ENCODE measurements at regions not wholly inside any gene's neighbourhood (a gene's known extent, or its start where the extent isn't known, plus 50 kb on each side); places are given as distances from the start of the nearest gene placed in this dataset.
A peak's percentile ranks its signal among the peaks of the same experiment; 100 is the strongest.
"Not testable (repeated sequence)": the region's sequence is repeated elsewhere in the genome, so short reads cannot be mapped to it uniquely, and the experiment has no call there.

GRCh38 chr15:23869396-23869795 lies 182.3 kb upstream of the NDN start:
- TF ChIP-seq CTCF (IDR thresholded peaks at IDR 0.05) = no peak
- Histone ChIP-seq H3K4me1 (no peaks in the 10 kb centered on the region), H3K9ac (ENCODE audit: low read depth in 2 of 2, low read length in 2 of 2) (no peak overlapping the region), H3K27ac (no peak overlapping the region), H3K36me3 (no peaks in the 10 kb centered on the region), H3K9me3 (no peaks in the 10 kb centered on the region), H3K27me3 (no peaks in the 10 kb centered on the region), H3K4me3 (no peak overlapping the region)
- intact Hi-C loops (cut with DNase I) = loop anchor here (5.0 kb wide), 1 partner anchor 227 kb away; no protein-coding TSS in a partner anchor
- peak; percentile 43 for DNase-seq

- H3K27ac ChIP-seq; H3K27me3 ChIP-seq; H3K36me3 ChIP-seq; H3K9me3 ChIP-seq; H3K4me3 ChIP-seq; H3K4me1 ChIP-seq; DNase-seq; intact Hi-C loops (cut with DNase I); H3K9ac ChIP-seq (ENCODE audit: low read depth in 2 of 2, low read length in 2 of 2): not testable (repeated sequence)
Measured at GRCh38 chr15:23873613-23874012, 186.5 kb upstream of the NDN start.

- Histone ChIP-seq H3K27ac (no peak overlapping the region), H3K9me3 (no peaks in the 10 kb centered on the region), H3K4me1 (no peaks in the 10 kb centered on the region), H3K27me3 (no peaks in the 10 kb centered on the region), H3K36me3 (no peaks in the 10 kb centered on the region), H3K9ac (ENCODE audit: low read depth in 2 of 2, low read length in 2 of 2) (no peak overlapping the region), H3K4me3 (no peak overlapping the region)
- DNase-seq = peak; percentile 58
- peak; percentile 51 for TF ChIP-seq CTCF (IDR thresholded peaks at IDR 0.05)
- intact Hi-C loops (cut with DNase I) = no loop called here
Measured at GRCh38 chr15:23877502-23878412, 190.7 kb upstream of the NDN start.

- H3K36me3 ChIP-seq = no peaks in the 10 kb centered on the region
- no peaks in the 10 kb centered on the region for H3K4me1 ChIP-seq
- DNase-seq = no peak
- H3K9me3 ChIP-seq = no peaks in the 10 kb centered on the region
- no peaks in the 10 kb centered on the region for H3K27me3 ChIP-seq
- no peak overlapping the region for H3K4me3 ChIP-seq
- no peak overlapping the region for H3K9ac ChIP-seq (ENCODE audit: low read depth in 2 of 2, low read length in 2 of 2)
- intact Hi-C loops (cut with DNase I) = no loop called here
- TF ChIP-seq CTCF (IDR thresholded peaks at IDR 0.05) = no peak
- no peak overlapping the region for H3K27ac ChIP-seq
Measured at GRCh38 chr15:23881291-23881690, 194.2 kb upstream of the NDN start.

GRCh38 chr15:23890218-23890617 lies 203.1 kb upstream of the NDN start:
- no peaks in the 10 kb centered on the region for H3K9me3 ChIP-seq
- no peaks in the 10 kb centered on the region for H3K4me1 ChIP-seq
- intact Hi-C loops (cut with DNase I) = no loop called here
- no peak overlapping the region for H3K4me3 ChIP-seq
- H3K9ac ChIP-seq (ENCODE audit: low read depth in 2 of 2, low read length in 2 of 2) = no peak overlapping the region
- no peaks in the 10 kb centered on the region for H3K36me3 ChIP-seq
- TF ChIP-seq CTCF (IDR thresholded peaks at IDR 0.05) = no peak
- no peaks in the 10 kb centered on the region for H3K27me3 ChIP-seq
- H3K27ac ChIP-seq = no peak overlapping the region
- no peak for DNase-seq

GRCh38 chr15:23897091-23897490 lies 210.0 kb upstream of the NDN start:
- intact Hi-C loops (cut with DNase I) = no loop called here
- no peaks in the 10 kb centered on the region for H3K27me3 ChIP-seq
- TF ChIP-seq CTCF (IDR thresholded peaks at IDR 0.05) = no peak
- H3K27ac ChIP-seq = no peak overlapping the region
- H3K4me3 ChIP-seq = no peak overlapping the region
- no peaks in the 10 kb centered on the region for H3K36me3 ChIP-seq
- DNase-seq = no peak
- H3K4me1 ChIP-seq = no peaks in the 10 kb centered on the region
- no peak overlapping the region for H3K9ac ChIP-seq (ENCODE audit: low read depth in 2 of 2, low read length in 2 of 2)
- no peaks in the 10 kb centered on the region for H3K9me3 ChIP-seq

Data from colonic mucosa (tissue), 4 donors.